Colonic mucosa (tissue), 4 donors: ENCODE measurements at regions not wholly inside any gene's neighbourhood (a gene's known extent, or its start where the extent isn't known, plus 50 kb on each side); places are given as distances from the start of the nearest gene placed in this dataset.

Experiments used
- DNase-seq: peaks from one replicate; pipeline ENCODE4 v3.0.0-alpha.2; 2020
- H3K27ac ChIP-seq: fragments of 200-600 bp; one replicate; pipeline ENCODE4 v1.8.0; 2021
- H3K27me3 ChIP-seq: fragments of 200-600 bp; one replicate; pipeline ENCODE4 v1.8.0; 2021
- H3K36me3 ChIP-seq: fragments of 200-600 bp; one replicate; pipeline ENCODE4 v1.8.0; 2021
- H3K4me1 ChIP-seq: fragments of 200-600 bp; one replicate; pipeline ENCODE4 v1.8.0; 2021; ENCODE audit warnings: mild to moderate bottlenecking
- H3K4me3 ChIP-seq: fragments of 200-600 bp; one replicate; pipeline ENCODE4 v1.8.0; 2021
- H3K9ac ChIP-seq, 2 donors: one replicate each; pipeline ENCODE4 v1.7.0; 2013; ENCODE audit warnings: control low read depth in 2 of 2, low read depth in 2 of 2, low read length in 2 of 2
- H3K9me3 ChIP-seq: fragments of 200-600 bp; one replicate; pipeline ENCODE4 v1.8.0; 2021
- intact Hi-C: fragments of 100-400 bp; cut with DNase I; formaldehyde crosslinking; loops from one replicate; pipeline ENCODE4 v1.14.1; 2022
- TF ChIP-seq, protein P1 (sequence below): fragments of 200-600 bp; IDR thresholded peaks from one replicate; pipeline ENCODE4 v1.8.0; 2022; ENCODE audit warnings: antibody characterized with exemption, mild to moderate bottlenecking
- donor health status: healthy.
- donor health status: DM: no; HTN: no; CAD: no.
- donor health status: DM: no; HTN: no; CAD: no.

- intact Hi-C loops = no loop called here
- no peak overlapping the region for H3K9ac ChIP-seq
- H3K4me3 ChIP-seq = no peak overlapping the region
- H3K27ac ChIP-seq = no peak overlapping the region
- TF ChIP-seq, protein P1, sequence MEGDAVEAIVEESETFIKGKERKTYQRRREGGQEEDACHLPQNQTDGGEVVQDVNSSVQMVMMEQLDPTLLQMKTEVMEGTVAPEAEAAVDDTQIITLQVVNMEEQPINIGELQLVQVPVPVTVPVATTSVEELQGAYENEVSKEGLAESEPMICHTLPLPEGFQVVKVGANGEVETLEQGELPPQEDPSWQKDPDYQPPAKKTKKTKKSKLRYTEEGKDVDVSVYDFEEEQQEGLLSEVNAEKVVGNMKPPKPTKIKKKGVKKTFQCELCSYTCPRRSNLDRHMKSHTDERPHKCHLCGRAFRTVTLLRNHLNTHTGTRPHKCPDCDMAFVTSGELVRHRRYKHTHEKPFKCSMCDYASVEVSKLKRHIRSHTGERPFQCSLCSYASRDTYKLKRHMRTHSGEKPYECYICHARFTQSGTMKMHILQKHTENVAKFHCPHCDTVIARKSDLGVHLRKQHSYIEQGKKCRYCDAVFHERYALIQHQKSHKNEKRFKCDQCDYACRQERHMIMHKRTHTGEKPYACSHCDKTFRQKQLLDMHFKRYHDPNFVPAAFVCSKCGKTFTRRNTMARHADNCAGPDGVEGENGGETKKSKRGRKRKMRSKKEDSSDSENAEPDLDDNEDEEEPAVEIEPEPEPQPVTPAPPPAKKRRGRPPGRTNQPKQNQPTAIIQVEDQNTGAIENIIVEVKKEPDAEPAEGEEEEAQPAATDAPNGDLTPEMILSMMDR = no peak
- no peaks in the 10 kb centered on the region for H3K27me3 ChIP-seq
- no peak for DNase-seq
- no peaks in the 10 kb centered on the region for H3K4me1 ChIP-seq
- no peaks in the 10 kb centered on the region for H3K36me3 ChIP-seq
- H3K9me3 ChIP-seq = no peaks in the 10 kb centered on the region
Measured at GRCh38 chr2:46836295-46837111, 79.1 kb downstream of the MCFD2 start.

- no peaks in the 10 kb centered on the region for H3K36me3 ChIP-seq
- H3K9ac ChIP-seq = no peak overlapping the region
- H3K9me3 ChIP-seq = no peaks in the 10 kb centered on the region
- intact Hi-C loops = no loop called here
- H3K4me3 ChIP-seq = no peak overlapping the region
- H3K27ac ChIP-seq = no peak overlapping the region
- H3K27me3 ChIP-seq = no peaks in the 10 kb centered on the region
- TF ChIP-seq, protein P1 = no peak
- no peak for DNase-seq
- no peaks in the 10 kb centered on the region for H3K4me1 ChIP-seq
Measured at GRCh38 chr2:46835520-46835919, 80.1 kb downstream of the MCFD2 start.

GRCh38 chr2:46832543-46832942, 83.1 kb downstream of the MCFD2 start:
- no peaks in the 10 kb centered on the region for H3K9me3 ChIP-seq
- no peaks in the 10 kb centered on the region for H3K36me3 ChIP-seq
- H3K4me3 ChIP-seq = no peak overlapping the region
- intact Hi-C loops = no loop called here
- DNase-seq = no peak
- H3K9ac ChIP-seq = no peak overlapping the region
- no peaks in the 10 kb centered on the region for H3K27me3 ChIP-seq
- TF ChIP-seq, protein P1 = no peak
- H3K4me1 ChIP-seq = no peaks in the 10 kb centered on the region
- no peak overlapping the region for H3K27ac ChIP-seq

GRCh38 chr2:46831869-46832265, 83.7 kb downstream of the MCFD2 start:
- intact Hi-C loops = no loop called here
- H3K27ac ChIP-seq = no peak overlapping the region
- TF ChIP-seq, protein P1 = no peak
- no peaks in the 10 kb centered on the region for H3K4me1 ChIP-seq
- H3K27me3 ChIP-seq = no peaks in the 10 kb centered on the region
- H3K36me3 ChIP-seq = no peaks in the 10 kb centered on the region
- H3K9me3 ChIP-seq = no peaks in the 10 kb centered on the region
- H3K9ac ChIP-seq = no peak overlapping the region
- no peak overlapping the region for H3K4me3 ChIP-seq
- DNase-seq = no peak

- no peak for DNase-seq
- TF ChIP-seq, protein P1 = no peak
- Histone ChIP-seq H3K27me3 (no peaks in the 10 kb centered on the region), H3K9ac (no peak overlapping the region), H3K4me1 (no peaks in the 10 kb centered on the region), H3K9me3 (no peaks in the 10 kb centered on the region), H3K4me3 (no peak overlapping the region), H3K27ac (no peak overlapping the region), H3K36me3 (no peaks in the 10 kb centered on the region)
- intact Hi-C loops = no loop called here
Measured at GRCh38 chr2:46831051-46831868, 84.3 kb downstream of the MCFD2 start.
